ENCODE measurements at regions not wholly inside any gene's neighbourhood (a gene's known extent, or its start where the extent isn't known, plus 50 kb on each side); places are given as distances from the start of the nearest gene placed in this dataset.

DNA sequence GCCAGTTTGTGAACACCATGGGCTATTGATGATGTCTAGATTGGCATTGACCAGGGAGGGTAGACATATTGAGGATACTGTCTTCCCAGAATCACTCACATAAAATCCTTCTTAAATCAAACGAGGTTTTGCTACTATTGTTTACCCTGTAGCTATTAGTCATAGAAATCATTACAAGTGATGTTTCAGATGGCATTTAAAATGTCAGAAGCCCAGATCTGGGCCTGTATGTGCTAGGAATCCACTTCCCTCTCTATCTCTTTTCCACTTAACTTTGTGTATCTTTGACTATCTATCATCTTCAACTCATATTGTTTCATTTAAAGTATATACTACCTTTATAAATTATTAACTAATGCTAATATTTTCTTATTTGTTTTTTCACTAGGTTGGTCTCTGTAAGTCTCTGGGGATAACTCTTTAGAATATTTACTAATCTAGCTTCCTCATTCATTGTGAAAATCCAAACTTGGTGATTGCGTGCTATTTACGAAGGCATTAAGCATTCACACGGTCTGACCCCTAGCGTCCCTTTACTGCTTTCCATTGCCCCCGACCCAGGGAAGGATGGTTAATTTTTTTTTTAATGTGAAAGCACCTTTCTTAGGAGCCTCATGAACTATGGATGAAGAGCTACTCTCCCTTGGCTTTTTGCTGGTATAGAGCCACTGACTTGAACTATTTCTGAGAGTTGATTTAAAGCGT is 281.8 kb downstream of the GPATCH2 start:
- BruUV-seq (replicated peaks): no TSS peak
- Histone ChIP-seq H3K4me2 (ENCODE audit: control insufficient read depth, insufficient read depth) (no peak overlapping the region), H3K4me1 (ENCODE audit: control insufficient read depth, insufficient read depth, low read length) (no peaks in the 10 kb centered on the region), H3K27me3 (replicated peaks in 1 of 2; ENCODE audit: control insufficient read depth in 2 of 2, insufficient read depth in 2 of 2, low read length in 1 of 2) (no peaks in the 10 kb centered on the region), H2AFZ (ENCODE audit: control insufficient read depth, low read depth, low read length) (no peak overlapping the region), H4K20me1 (ENCODE audit: control insufficient read depth, insufficient read depth) (no peaks in the 10 kb centered on the region), H3K79me2 (ENCODE audit: control insufficient read depth, insufficient read depth, low read length) (no peaks in the 10 kb centered on the region), H3K36me3 (ENCODE audit: control insufficient read depth in 2 of 2, insufficient read depth in 2 of 2, low read length in 1 of 2) (no peaks in the 10 kb centered on the region), H3K9me3 (replicated peaks; ENCODE audit: control insufficient read depth, insufficient read depth, low read length) (no peaks in the 10 kb centered on the region), H3K9ac (ENCODE audit: control insufficient read depth, insufficient read depth, low read length) (no peak overlapping the region), H3K4me3 (no peak overlapping the region), H3K27ac (ENCODE audit: control insufficient read depth, insufficient read depth) (no peak overlapping the region)
- DNase-seq (ENCODE audit: low read depth, low spot score) (no peak), ATAC-seq (no peak), FAIRE-seq (no peak)
- ChIA-PET SMC1A (ENCODE audit: uncharacterized antibody, unreplicated experiment) (no interaction called here), CTCF (interaction anchor here (0.7 to 1.8 kb wide), 3 partner anchors 12 to 17 kb away, joined by 3 to 4 read pairs (median 3); no protein-coding TSS in a partner anchor), POLR2A (no interaction called here), RAD21 (ENCODE audit: unreplicated experiment) (no interaction called here)
- TF ChIP-seq CHD2 (IDR thresholded peaks at IDR 0.05; ENCODE audit: borderline replicate concordance, low read depth, low read length) (no peak), MYB (IDR thresholded peaks at IDR 0.05; ENCODE audit: borderline replicate concordance, low read depth, low read length) (no peak), RAD51 (IDR thresholded peaks at IDR 0.05) (no peak), ATF7 (IDR thresholded peaks at IDR 0.05; ENCODE audit: low read depth) (no peak), MTA3 (IDR thresholded peaks at IDR 0.05; ENCODE audit: borderline replicate concordance, low read length) (no peak), BHLHE40 (IDR thresholded peaks at IDR 0.05; ENCODE audit: borderline replicate concordance in 1 of 2, low read depth in 2 of 2, low read length in 1 of 2) (no peak), FOXK2 (IDR thresholded peaks at IDR 0.05) (no peak)
- intact Hi-C loops (cut with micrococcal nuclease; ENCODE audit: unreplicated experiment) (no loop called here), in situ Hi-C loops (cut with MboI) (no loop called here)
- 11% methylated on average over 7 of the region's 7 CpGs for WGBS (ENCODE audit: insufficient coverage, insufficient replicate concordance, low lambda C conversion rate, missing lambda C conversion rate)

DNA sequence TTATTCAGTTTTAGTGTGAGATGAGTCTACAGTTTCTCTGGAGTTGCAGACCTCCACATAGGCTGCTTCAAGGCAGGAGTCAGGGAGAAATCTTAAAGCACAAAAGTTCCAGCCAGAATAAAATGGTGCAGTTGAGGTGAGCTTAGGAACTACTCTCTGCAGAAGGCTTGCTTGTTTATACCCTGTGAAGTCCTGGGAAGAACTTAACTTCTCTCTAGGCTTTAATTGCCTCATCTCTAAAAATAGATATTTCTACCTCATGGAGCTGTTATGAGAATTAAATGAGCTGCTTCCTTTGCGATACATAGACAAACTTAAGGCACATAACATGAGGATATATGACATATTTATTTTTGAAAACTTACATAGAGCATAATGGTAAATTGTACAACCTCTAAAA is 286.2 kb downstream of the GPATCH2 start:
- no peaks in the 10 kb centered on the region for H3K4me1 ChIP-seq (ENCODE audit: control insufficient read depth, insufficient read depth, low read length)
- no peaks in the 10 kb centered on the region for H3K9me3 ChIP-seq (replicated peaks; ENCODE audit: control insufficient read depth, insufficient read depth, low read length)
- H4K20me1 ChIP-seq (ENCODE audit: control insufficient read depth, insufficient read depth): no peaks in the 10 kb centered on the region
- in situ Hi-C loops (cut with MboI) (no loop called here), intact Hi-C loops (cut with micrococcal nuclease; ENCODE audit: unreplicated experiment) (no loop called here)
- H3K4me2 ChIP-seq (ENCODE audit: control insufficient read depth, insufficient read depth): no peak overlapping the region
- CTCF ChIA-PET: interaction anchor here (2.2 kb wide), 1 partner anchor 11 kb away, joined by 5 read pairs; no protein-coding TSS in a partner anchor
- no peaks in the 10 kb centered on the region for H3K36me3 ChIP-seq (ENCODE audit: control insufficient read depth in 2 of 2, insufficient read depth in 2 of 2, low read length in 1 of 2)
- TF ChIP-seq CHD4 (IDR thresholded peaks at IDR 0.05) (no peak), ZBED1 (IDR thresholded peaks at IDR 0.05; ENCODE audit: borderline replicate concordance) (no peak), POLR2AphosphoS5 (IDR thresholded peaks at IDR 0.05; ENCODE audit: low read length) (no peak), RUNX3 (IDR thresholded peaks at IDR 0.05; ENCODE audit: low read length) (no peak), BMI1 (IDR thresholded peaks at IDR 0.05; ENCODE audit: borderline replicate concordance) (no peak), TARDBP (IDR thresholded peaks at IDR 0.05; ENCODE audit: borderline replicate concordance) (no peak)
- TF ChIP-seq, protein P1, sequence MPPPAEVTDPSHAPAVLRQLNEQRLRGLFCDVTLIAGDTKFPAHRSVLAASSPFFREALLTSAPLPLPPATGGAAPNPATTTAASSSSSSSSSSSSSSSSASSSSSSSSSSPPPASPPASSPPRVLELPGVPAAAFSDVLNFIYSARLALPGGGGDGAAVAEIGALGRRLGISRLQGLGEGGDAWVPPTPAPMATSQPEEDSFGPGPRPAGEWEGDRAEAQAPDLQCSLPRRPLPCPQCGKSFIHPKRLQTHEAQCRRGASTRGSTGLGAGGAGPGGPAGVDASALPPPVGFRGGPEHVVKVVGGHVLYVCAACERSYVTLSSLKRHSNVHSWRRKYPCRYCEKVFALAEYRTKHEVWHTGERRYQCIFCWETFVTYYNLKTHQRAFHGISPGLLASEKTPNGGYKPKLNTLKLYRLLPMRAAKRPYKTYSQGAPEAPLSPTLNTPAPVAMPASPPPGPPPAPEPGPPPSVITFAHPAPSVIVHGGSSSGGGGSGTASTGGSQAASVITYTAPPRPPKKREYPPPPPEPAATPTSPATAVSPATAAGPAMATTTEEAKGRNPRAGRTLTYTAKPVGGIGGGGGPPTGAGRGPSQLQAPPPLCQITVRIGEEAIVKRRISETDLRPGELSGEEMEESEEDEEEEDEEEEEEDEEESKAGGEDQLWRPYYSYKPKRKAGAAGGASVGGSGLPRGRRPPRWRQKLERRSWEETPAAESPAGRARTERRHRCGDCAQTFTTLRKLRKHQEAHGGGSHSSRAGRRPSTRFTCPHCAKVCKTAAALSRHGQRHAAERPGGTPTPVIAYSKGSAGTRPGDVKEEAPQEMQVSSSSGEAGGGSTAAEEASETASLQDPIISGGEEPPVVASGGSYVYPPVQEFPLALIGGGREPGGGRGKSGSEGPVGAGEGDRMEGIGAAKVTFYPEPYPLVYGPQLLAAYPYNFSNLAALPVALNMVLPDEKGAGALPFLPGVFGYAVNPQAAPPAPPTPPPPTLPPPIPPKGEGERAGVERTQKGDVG (CRISPR knock-in tag; IDR thresholded peaks at IDR 0.05): no peak
- RAD21 ChIA-PET (ENCODE audit: unreplicated experiment): no interaction called here
- H2AFZ ChIP-seq (ENCODE audit: control insufficient read depth, low read depth, low read length): no peak overlapping the region
- SMC1A ChIA-PET (ENCODE audit: uncharacterized antibody, unreplicated experiment): no interaction called here
- H3K79me2 ChIP-seq (ENCODE audit: control insufficient read depth, insufficient read depth, low read length): no peaks in the 10 kb centered on the region
- POLR2A ChIA-PET: no interaction called here
- no peak for ATAC-seq
- no peak overlapping the region for H3K9ac ChIP-seq (ENCODE audit: control insufficient read depth, insufficient read depth, low read length)
- no TSS peak for BruUV-seq (replicated peaks)
- no peaks in the 10 kb centered on the region for H3K27me3 ChIP-seq (replicated peaks in 1 of 2; ENCODE audit: control insufficient read depth in 2 of 2, insufficient read depth in 2 of 2, low read length in 1 of 2)
- no peak overlapping the region for H3K27ac ChIP-seq (ENCODE audit: control insufficient read depth, insufficient read depth)
- WGBS (ENCODE audit: insufficient coverage, insufficient replicate concordance, low lambda C conversion rate, missing lambda C conversion rate): 90% methylated on average over 1 of the region's 1 CpG
- no peak for FAIRE-seq
- no peak for DNase-seq (ENCODE audit: low read depth, low spot score)
- no peak overlapping the region for H3K4me3 ChIP-seq

Measured in GM12878 (cell line).